ENCODE measurements at regions not wholly inside any gene's neighbourhood (a gene's known extent, or its start where the extent isn't known, plus 50 kb on each side); places are given as distances from the start of the nearest gene placed in this dataset.

GRCh38 chr11:133718238-133718637 lies 127.1 kb downstream of the SPATA19 start:
- intact Hi-C loops (cut with DNase I), result no loop called here
- no peaks in the 10 kb centered on the region for H3K36me3 ChIP-seq
- no peaks in the 10 kb centered on the region for H3K9me3 ChIP-seq
- H3K4me3 ChIP-seq, result no peak overlapping the region
- H3K27me3 ChIP-seq, result no peaks in the 10 kb centered on the region
- no peaks in the 10 kb centered on the region for H3K4me1 ChIP-seq
- peak in 1 of 2 donors; percentile 44 for DNase-seq (ENCODE audit: extremely low spot score in 2 of 2)
- no peak overlapping the region for H3K27ac ChIP-seq
- TF ChIP-seq POLR2AphosphoS5 (IDR thresholded peaks at IDR 0.05; ENCODE audit: insufficient read depth in 1 of 2, low read depth in 1 of 2) (no peak), POLR2A (IDR thresholded peaks at IDR 0.05) (no peak), CTCF (IDR thresholded peaks at IDR 0.05) (no peak)

GRCh38 chr11:133716602-133717001 lies 128.7 kb downstream of the SPATA19 start:
- Histone ChIP-seq H3K36me3 (no peaks in the 10 kb centered on the region), H3K27me3 (no peaks in the 10 kb centered on the region), H3K27ac (no peak overlapping the region), H3K4me3 (no peak overlapping the region), H3K4me1 (no peaks in the 10 kb centered on the region), H3K9me3 (no peaks in the 10 kb centered on the region)
- TF ChIP-seq POLR2AphosphoS5 (IDR thresholded peaks at IDR 0.05; ENCODE audit: insufficient read depth in 1 of 2, low read depth in 1 of 2) (no peak), CTCF (IDR thresholded peaks at IDR 0.05) (no peak), POLR2A (IDR thresholded peaks at IDR 0.05) (no peak)
- intact Hi-C loops (cut with DNase I), result no loop called here
- DNase-seq (ENCODE audit: extremely low spot score in 2 of 2), result no peak

GRCh38 chr11:133715602-133716001 lies 129.7 kb downstream of the SPATA19 start:
- H3K27ac ChIP-seq, result no peak overlapping the region
- intact Hi-C loops (cut with DNase I), result no loop called here
- no peaks in the 10 kb centered on the region for H3K27me3 ChIP-seq
- DNase-seq (ENCODE audit: extremely low spot score in 2 of 2), result no peak
- H3K9me3 ChIP-seq, result no peaks in the 10 kb centered on the region
- H3K4me1 ChIP-seq, result no peaks in the 10 kb centered on the region
- no peaks in the 10 kb centered on the region for H3K36me3 ChIP-seq
- TF ChIP-seq POLR2AphosphoS5 (IDR thresholded peaks at IDR 0.05; ENCODE audit: insufficient read depth in 1 of 2, low read depth in 1 of 2) (no peak), POLR2A (IDR thresholded peaks at IDR 0.05) (no peak), CTCF (IDR thresholded peaks at IDR 0.05) (no peak)
- H3K4me3 ChIP-seq, result no peak overlapping the region

- no peaks in the 10 kb centered on the region for H3K9me3 ChIP-seq
- H3K4me3 ChIP-seq, result no peak overlapping the region
- intact Hi-C loops (cut with DNase I), result no loop called here
- no peaks in the 10 kb centered on the region for H3K4me1 ChIP-seq
- no peaks in the 10 kb centered on the region for H3K27me3 ChIP-seq
- TF ChIP-seq CTCF (IDR thresholded peaks at IDR 0.05) (no peak), POLR2AphosphoS5 (IDR thresholded peaks at IDR 0.05; ENCODE audit: insufficient read depth in 1 of 2, low read depth in 1 of 2) (no peak), POLR2A (IDR thresholded peaks at IDR 0.05) (no peak)
- DNase-seq (ENCODE audit: extremely low spot score in 2 of 2), result peak; percentile 34 to 76
- no peaks in the 10 kb centered on the region for H3K36me3 ChIP-seq
- no peak overlapping the region for H3K27ac ChIP-seq
These were observed 130.6 kb downstream of the SPATA19 start for GRCh38 chr11:133714471-133715375.

GRCh38 chr11:133713844-133714243 lies 131.5 kb downstream of the SPATA19 start:
- Histone ChIP-seq H3K9me3 (no peaks in the 10 kb centered on the region), H3K4me3 (no peak overlapping the region), H3K27me3 (no peaks in the 10 kb centered on the region), H3K4me1 (no peaks in the 10 kb centered on the region), H3K36me3 (no peaks in the 10 kb centered on the region), H3K27ac (no peak overlapping the region)
- TF ChIP-seq POLR2AphosphoS5 (IDR thresholded peaks at IDR 0.05; ENCODE audit: insufficient read depth in 1 of 2, low read depth in 1 of 2) (no peak), CTCF (IDR thresholded peaks at IDR 0.05) (no peak), POLR2A (IDR thresholded peaks at IDR 0.05) (no peak)
- intact Hi-C loops (cut with DNase I), result no loop called here
- DNase-seq (ENCODE audit: extremely low spot score in 2 of 2), result peak in 1 of 2 donors; percentile 58
